ENCODE measurements at regions not wholly inside any gene's neighbourhood (a gene's known extent, or its start where the extent isn't known, plus 50 kb on each side); places are given as distances from the start of the nearest gene placed in this dataset.

DNA sequence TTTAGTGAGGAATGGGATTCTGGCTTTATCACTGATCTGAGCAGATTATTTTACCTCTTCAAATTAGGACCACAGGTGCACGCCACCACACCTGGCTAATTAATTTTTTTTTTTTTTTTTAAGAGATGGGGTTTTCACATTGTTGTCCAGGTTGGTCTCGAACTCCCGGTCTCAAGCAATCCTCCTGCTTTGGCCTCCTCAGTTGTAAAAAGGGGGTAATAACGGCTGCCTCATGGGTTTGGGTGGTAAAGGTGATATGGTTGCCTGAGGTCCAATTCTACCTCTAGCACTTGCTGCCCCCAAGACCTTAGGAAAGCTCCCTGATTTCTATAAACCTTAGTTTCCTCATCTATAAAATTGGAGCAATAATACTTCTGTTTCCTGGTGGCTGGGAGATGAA is 130.7 kb upstream of the HS3ST2 start:
- Histone ChIP-seq H3K9me3 (ENCODE audit: control insufficient read depth, low read depth, low read length) (peaks cover 4% of the 10 kb centered on the region), H3K79me1 (ENCODE audit: insufficient read depth, low read depth, low read length, poor library complexity, severe bottlenecking) (no peaks in the 10 kb centered on the region), H3K4me1 (ENCODE audit: insufficient read depth, low read length) (peaks cover 6% of the 10 kb centered on the region; the same call in 1 of the 2 replicates), H2BK5ac (ENCODE audit: insufficient read length, low read length) (no peak overlapping the region), H4K8ac (replicated peaks; ENCODE audit: insufficient read length, low read depth, low read length) (no peak overlapping the region), H3K23me2 (ENCODE audit: insufficient read length, low read depth, low read length, poor library complexity, severe bottlenecking) (no peaks in the 10 kb centered on the region), H2BK20ac (ENCODE audit: low read depth, low read length, poor library complexity, severe bottlenecking) (no peak overlapping the region), H4K5ac (ENCODE audit: insufficient read length, low read depth, low read length) (no peak overlapping the region), H2AFZ (ENCODE audit: low read length) (no peak overlapping the region), H3K18ac (ENCODE audit: insufficient read length, low read depth, low read length) (no peak overlapping the region), H3K27ac (ENCODE audit: insufficient read length, low read depth, low read length) (no peak overlapping the region), H3K9ac (ENCODE audit: extremely low read depth, insufficient read length, low read length) (no peak overlapping the region), H3K14ac (ENCODE audit: insufficient read depth, low read length) (no peak overlapping the region), H3K4me2 (ENCODE audit: insufficient read depth, insufficient read length, low read length) (no peak overlapping the region), H2BK120ac (ENCODE audit: low read depth, low read length, poor library complexity, severe bottlenecking) (no peak overlapping the region), H3K79me2 (ENCODE audit: insufficient read depth, low read length) (no peaks in the 10 kb centered on the region), H3K27me3 (ENCODE audit: insufficient read depth, low read length) (no peaks in the 10 kb centered on the region), H3K4ac (ENCODE audit: low read depth, low read length) (no peak overlapping the region), H2BK15ac (ENCODE audit: low read depth, low read length) (no peak overlapping the region), H4K20me1 (ENCODE audit: control insufficient read depth, insufficient read depth, insufficient read length) (no peaks in the 10 kb centered on the region), H3T11ph (ENCODE audit: low read length) (no peak overlapping the region), H3K56ac (ENCODE audit: insufficient read length, low read depth, low read length) (no peak overlapping the region), H2BK12ac (ENCODE audit: insufficient read length, low read depth, low read length) (no peak overlapping the region), H2AK5ac (ENCODE audit: insufficient read length, low read length) (no peak overlapping the region), H3K23ac (ENCODE audit: insufficient read length, low read depth, low read length) (no peak overlapping the region), H4K91ac (ENCODE audit: insufficient read length, low read depth, low read length) (no peak overlapping the region)
- DNase-seq, result no peak
- no peak overlapping the region for H3K27ac Mint-ChIP-seq
- TF ChIP-seq, protein P1, sequence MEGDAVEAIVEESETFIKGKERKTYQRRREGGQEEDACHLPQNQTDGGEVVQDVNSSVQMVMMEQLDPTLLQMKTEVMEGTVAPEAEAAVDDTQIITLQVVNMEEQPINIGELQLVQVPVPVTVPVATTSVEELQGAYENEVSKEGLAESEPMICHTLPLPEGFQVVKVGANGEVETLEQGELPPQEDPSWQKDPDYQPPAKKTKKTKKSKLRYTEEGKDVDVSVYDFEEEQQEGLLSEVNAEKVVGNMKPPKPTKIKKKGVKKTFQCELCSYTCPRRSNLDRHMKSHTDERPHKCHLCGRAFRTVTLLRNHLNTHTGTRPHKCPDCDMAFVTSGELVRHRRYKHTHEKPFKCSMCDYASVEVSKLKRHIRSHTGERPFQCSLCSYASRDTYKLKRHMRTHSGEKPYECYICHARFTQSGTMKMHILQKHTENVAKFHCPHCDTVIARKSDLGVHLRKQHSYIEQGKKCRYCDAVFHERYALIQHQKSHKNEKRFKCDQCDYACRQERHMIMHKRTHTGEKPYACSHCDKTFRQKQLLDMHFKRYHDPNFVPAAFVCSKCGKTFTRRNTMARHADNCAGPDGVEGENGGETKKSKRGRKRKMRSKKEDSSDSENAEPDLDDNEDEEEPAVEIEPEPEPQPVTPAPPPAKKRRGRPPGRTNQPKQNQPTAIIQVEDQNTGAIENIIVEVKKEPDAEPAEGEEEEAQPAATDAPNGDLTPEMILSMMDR (conservative IDR thresholded peaks at IDR 0.05), result no peak
- WGBS (ENCODE audit: extremely low coverage, insufficient read length, low lambda C conversion rate), result no CpG with 5 or more reads among the region's 4 CpGs
- H3K36me3 Mint-ChIP-seq (ENCODE audit: insufficient read depth in 1 of 3, low read depth in 3 of 3), result peaks cover 6 to 13% (median 8%) of the 10 kb centered on the region in 3 experiments; a peak in 6 of 7 replicates
- peaks cover 15 to 16% of the 10 kb centered on the region in 2 experiments for H3K4me1 Mint-ChIP-seq
- H3K27me3 Mint-ChIP-seq (ENCODE audit: low read depth), result 0 out of 2 replicates have a peak, but pooled peaks cover 3% of the 10 kb centered on the region
- peaks cover 13% of the 10 kb centered on the region in 2 experiments for H3K9me3 Mint-ChIP-seq
- no peak overlapping the region for H3K4me3 Mint-ChIP-seq
